IPS DF 6.9 (cell line): ENCODE measurements at regions not wholly inside any gene's neighbourhood (a gene's known extent, or its start where the extent isn't known, plus 50 kb on each side); places are given as distances from the start of the nearest gene placed in this dataset.

Source experiments
- DNase-seq: peaks from one replicate; pipeline ENCODE4 v3.0.0-alpha.2; 2013; ENCODE audit warnings: low read depth, low spot score
- H3K27ac ChIP-seq: one replicate; pipeline ENCODE4 v1.5.1; 2013; ENCODE audit warnings: low read length, control low read depth
- H3K27me3 ChIP-seq: 2 replicates; pipeline ENCODE4 v1.6.1; 2013; ENCODE audit warnings: mild to moderate bottlenecking, low read length; ENCODE audit not compliant: control insufficient read depth, insufficient read depth
- H3K36me3 ChIP-seq: 2 replicates; pipeline ENCODE4 v1.6.1; 2013; ENCODE audit warnings: low read length; ENCODE audit not compliant: control insufficient read depth, insufficient read depth
- H3K4me1 ChIP-seq: 2 replicates; pipeline ENCODE4 v1.6.1; 2013; ENCODE audit warnings: low read length; ENCODE audit not compliant: control insufficient read depth, insufficient read depth
- H3K4me3 ChIP-seq: 2 replicates; pipeline ENCODE4 v1.5.1; 2013; ENCODE audit warnings: mild to moderate bottlenecking, low read length
- H3K9me3 ChIP-seq: 2 replicates; pipeline ENCODE4 v1.6.1; 2013; ENCODE audit warnings: low read length, inconsistent platforms; ENCODE audit not compliant: control insufficient read depth, insufficient read depth
- WGBS: extraction: QIAGEN DNeasy Blood & Tissue Kit; methylation state at CpG from one replicate; pipeline ENCODE4 v1.1.7; 2013; ENCODE audit warnings: mixed read lengths, missing lambda C conversion rate; ENCODE audit not compliant: insufficient read length, insufficient coverage; 5-methylcytosine and 5-hydroxymethylcytosine counted together

DNA sequence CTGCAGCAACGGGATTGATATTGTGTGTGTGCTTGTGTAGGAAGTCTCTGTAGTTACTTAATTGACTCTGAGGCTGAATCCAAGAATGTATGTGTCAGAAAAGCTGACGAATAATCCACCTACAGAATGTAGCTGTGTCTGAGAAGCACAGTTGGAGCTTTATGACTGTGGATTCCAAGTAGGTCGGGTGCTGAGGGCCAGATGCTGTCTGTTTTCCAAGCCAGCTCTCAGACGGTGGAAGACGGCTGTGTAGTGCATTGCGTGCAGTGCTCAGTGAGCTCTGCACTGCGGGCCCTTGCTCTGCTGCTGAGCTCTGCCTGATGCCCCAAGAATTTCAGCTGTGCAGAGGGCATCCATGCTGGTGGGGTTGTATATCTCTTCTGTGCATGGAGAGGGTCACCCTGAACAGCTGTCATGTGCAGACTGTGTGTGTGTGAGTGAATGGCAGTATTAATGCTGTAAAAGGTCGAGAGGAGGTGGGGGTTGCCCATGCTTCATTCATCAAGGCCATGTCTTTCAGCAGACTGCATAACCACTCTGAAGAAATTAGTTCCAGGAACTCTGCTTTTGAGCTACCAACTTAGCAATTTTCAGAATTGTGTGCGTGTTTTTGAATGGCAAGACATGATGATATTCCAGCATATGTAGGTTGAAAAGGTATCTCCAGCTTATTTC lies 154.1 kb upstream of the USP9Y start:
- Histone ChIP-seq H3K27me3 (no peaks in the 10 kb centered on the region), H3K27ac (no peak overlapping the region), H3K9me3 (no peaks in the 10 kb centered on the region), H3K36me3 (no peaks in the 10 kb centered on the region), H3K4me1 (no peaks in the 10 kb centered on the region), H3K4me3 (no peak overlapping the region)
- WGBS, result no CpG with 5 or more reads among the region's 9 CpGs
- no peak for DNase-seq

DNA sequence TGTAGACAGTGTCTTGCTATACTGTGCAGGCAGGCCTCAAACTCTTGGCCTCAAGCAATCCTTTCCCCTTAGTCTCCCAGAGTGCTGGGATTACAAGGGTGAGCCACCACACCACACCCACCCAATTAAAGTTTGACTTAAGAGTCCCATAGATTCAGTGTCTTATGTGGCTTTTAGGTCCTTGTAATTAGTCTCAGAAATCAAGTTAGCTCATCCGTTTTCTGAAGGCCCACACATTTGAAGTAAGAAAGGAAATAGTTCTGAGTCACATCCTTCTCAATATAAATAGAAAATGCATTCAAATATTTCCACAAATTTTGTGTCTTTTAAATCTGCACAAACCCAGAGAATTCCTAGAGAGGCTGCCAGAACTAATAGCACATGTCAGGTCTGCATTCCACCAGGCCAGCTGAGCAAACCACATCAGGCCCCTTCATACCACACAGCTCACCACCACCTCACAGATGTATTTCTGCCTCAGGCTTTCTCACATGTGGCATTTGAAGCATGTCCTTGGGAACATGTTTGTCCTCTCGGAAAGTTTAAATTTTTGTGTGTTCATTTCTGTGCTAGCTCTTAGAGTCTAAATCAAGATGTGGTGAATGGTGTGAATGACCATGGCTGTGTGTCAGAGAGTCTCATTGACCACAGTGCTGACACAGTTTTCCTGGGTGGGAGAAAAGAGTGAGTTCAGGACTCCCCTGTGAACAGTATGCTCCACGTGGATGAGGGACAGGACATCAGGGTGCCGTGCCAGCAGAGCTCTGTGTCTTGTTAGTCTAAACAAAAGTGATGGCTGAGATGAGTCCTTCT lies 148.4 kb upstream of the USP9Y start:
- Histone ChIP-seq H3K36me3 (no peaks in the 10 kb centered on the region), H3K27ac (no peak overlapping the region), H3K4me1 (no peaks in the 10 kb centered on the region), H3K9me3 (no peaks in the 10 kb centered on the region), H3K27me3 (no peaks in the 10 kb centered on the region), H3K4me3 (no peak overlapping the region)
- DNase-seq, result no peak
- WGBS, result no CpG with 5 or more reads among the region's 4 CpGs

DNA sequence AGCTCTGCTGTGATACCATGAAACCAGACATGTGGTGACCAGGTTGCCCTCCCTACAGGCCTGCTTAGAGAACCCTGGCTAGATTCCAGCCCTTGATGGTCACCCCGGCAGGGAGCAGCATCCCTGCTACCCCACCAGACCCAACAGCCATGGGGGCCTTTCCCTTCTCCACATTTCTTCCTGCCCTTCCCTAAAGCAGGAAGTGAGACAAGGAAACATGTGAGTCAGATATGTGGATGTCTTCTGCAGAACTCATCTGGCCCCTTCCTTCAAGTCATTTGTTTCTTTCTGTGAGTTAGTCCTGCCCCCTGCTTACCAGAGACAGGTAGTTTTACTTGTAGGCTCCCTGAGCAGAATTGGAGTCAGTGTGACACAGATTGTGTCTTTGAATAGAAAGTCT lies 147.1 kb upstream of the USP9Y start:
- Histone ChIP-seq H3K4me1 (no peaks in the 10 kb centered on the region), H3K27me3 (no peaks in the 10 kb centered on the region), H3K9me3 (no peaks in the 10 kb centered on the region), H3K4me3 (no peak overlapping the region), H3K27ac (no peak overlapping the region), H3K36me3 (no peaks in the 10 kb centered on the region)
- DNase-seq, result no peak
- no CpG with 5 or more reads among the region's 1 CpG for WGBS

DNA sequence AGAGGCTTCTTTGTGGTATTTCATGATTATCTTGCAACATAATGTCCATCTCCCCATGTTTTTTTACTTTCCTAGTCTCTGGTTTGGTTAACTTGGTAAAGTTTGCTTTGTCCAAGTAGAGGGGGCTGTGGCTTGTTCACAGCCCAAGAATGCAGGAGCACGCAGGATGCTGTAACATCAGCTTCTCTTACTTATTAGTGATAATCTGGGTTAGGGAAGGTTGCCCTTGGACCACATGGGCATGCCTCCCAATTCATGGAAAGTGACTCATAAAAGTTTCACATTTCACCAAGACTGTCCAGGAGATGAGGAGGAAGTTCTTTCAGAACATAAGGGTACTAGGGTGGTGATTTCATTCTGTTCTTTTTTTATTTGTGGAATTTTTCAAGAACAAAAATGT lies 146.0 kb upstream of the USP9Y start:
- H3K27me3 ChIP-seq, result no peaks in the 10 kb centered on the region
- H3K27ac ChIP-seq, result no peak overlapping the region
- WGBS, result no CpG with 5 or more reads among the region's 1 CpG

DNA sequence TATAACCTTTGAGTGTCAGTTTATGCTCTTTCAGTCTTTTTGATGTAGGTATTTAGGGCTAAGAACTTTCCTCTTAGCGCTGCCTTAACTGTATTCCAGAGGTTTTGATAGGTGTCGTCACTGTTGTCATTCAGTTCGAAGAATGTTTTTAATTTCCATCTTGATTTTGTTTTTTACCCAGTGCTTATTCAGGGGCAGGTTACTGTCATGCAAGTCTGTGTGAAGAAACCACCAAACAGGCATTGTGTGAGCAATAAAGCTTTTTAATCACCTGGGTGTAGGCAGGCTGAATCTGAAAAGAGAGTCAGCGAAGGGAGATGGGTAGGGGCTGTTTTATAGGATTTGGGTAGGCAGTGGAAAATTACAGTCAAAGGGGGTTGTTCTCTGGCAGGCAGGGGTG lies 142.0 kb upstream of the USP9Y start:
- H3K27ac ChIP-seq, result no peak overlapping the region
- H3K36me3 ChIP-seq, result no peaks in the 10 kb centered on the region
- no peaks in the 10 kb centered on the region for H3K27me3 ChIP-seq
- no peak overlapping the region for H3K4me3 ChIP-seq
- no CpG with 5 or more reads among the region's 4 CpGs for WGBS
- DNase-seq, result no peak
- H3K4me1 ChIP-seq, result no peaks in the 10 kb centered on the region
- H3K9me3 ChIP-seq, result no peaks in the 10 kb centered on the region; the same call in 1 of the 2 replicates

More for the DNA sequence above, 146.0 kb upstream of the USP9Y start:
- H3K36me3 ChIP-seq, result no peaks in the 10 kb centered on the region
- H3K9me3 ChIP-seq, result no peaks in the 10 kb centered on the region
- DNase-seq, result no peak
- H3K4me1 ChIP-seq, result no peaks in the 10 kb centered on the region
- H3K4me3 ChIP-seq, result no peak overlapping the region

DNA sequence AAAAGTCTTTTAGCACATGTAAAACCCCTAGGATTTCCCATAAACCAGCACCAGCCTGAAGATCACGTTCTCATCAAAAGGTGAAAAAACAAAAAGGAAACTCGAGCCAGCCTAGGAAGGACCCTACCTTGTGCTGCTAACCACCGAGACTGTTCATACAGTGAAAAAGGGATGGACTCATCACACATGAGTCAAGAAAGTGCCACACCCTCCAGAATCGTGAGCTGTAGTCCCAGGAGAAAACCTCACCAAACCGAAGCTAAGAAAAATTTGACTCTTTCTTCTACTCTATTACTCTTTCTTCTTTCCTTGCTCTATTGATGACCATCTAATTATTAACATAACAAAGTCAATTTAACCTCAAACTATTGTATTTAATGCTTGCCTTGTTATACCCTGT lies 124.8 kb upstream of the USP9Y start:
- H3K27ac ChIP-seq, result no peak overlapping the region
- H3K4me1 ChIP-seq, result no peaks in the 10 kb centered on the region
- no peak overlapping the region for H3K4me3 ChIP-seq
- no peaks in the 10 kb centered on the region for H3K36me3 ChIP-seq
- H3K27me3 ChIP-seq, result no peaks in the 10 kb centered on the region
- no peaks in the 10 kb centered on the region for H3K9me3 ChIP-seq
- DNase-seq, result no peak
- no CpG with 5 or more reads among the region's 5 CpGs for WGBS

DNA sequence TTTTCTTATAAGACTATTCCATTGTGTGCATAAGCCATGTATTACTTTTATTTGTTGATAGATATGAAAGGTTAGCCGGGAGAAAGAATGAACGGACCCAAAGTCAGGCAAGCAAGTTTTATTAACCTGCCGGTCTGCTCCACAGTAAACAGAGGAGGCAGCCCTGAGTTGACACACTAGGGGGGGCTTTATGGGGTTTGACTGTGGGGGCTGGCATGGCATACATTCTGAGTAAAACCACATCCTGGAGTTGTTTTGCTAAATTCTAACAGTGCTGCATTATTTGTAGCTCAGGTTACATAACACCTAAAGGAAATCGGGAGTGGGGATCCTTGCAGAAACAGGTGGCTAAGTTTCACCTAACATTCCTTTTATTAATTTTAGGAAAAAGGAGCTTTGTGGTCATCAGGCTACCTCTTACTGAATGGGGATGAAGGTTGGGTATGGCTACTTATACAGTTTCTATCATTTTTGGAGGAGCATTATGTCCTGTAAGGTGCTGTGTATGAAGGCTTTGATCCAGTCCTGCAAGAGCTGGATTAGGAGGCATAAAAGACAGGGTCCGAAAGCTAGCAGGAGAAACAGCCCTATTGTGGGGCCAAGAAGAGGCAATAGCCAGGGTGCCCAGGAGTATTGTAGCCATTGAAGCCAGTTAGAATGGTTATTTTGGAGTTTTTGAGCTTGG lies 107.4 kb upstream of the USP9Y start:
- no peak overlapping the region for H3K27ac ChIP-seq
- WGBS, result no CpG with 5 or more reads among the region's 5 CpGs
- no peaks in the 10 kb centered on the region for H3K36me3 ChIP-seq
- no peaks in the 10 kb centered on the region for H3K4me1 ChIP-seq
- no peak overlapping the region for H3K4me3 ChIP-seq
- no peaks in the 10 kb centered on the region for H3K9me3 ChIP-seq
- H3K27me3 ChIP-seq, result no peaks in the 10 kb centered on the region
- DNase-seq, result no peak

DNA sequence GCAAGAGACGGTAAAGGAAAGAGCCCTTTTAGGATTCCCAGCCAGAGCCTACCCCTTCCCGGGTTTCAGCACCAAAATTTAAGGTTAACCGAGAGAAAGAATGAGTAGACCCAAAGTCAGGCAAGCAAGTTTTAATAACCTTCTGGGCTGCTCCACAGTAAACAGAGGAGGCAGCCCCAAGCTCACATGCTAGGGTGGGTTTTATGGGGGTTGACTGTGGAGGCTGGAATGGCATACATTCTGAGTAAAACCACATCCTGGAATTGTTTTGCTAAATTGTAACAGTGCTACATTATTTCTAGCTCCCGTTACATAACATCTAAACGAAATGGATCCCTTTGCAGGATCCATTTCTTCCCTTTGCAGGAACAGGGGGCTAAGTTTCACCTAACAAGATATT lies 102.2 kb upstream of the USP9Y start:
- Histone ChIP-seq H3K27ac (no peak overlapping the region), H3K9me3 (no peaks in the 10 kb centered on the region), H3K4me1 (no peaks in the 10 kb centered on the region), H3K36me3 (no peaks in the 10 kb centered on the region), H3K27me3 (no peaks in the 10 kb centered on the region), H3K4me3 (no peak overlapping the region)
- WGBS, result no CpG with 5 or more reads among the region's 5 CpGs
- no peak for DNase-seq

DNA sequence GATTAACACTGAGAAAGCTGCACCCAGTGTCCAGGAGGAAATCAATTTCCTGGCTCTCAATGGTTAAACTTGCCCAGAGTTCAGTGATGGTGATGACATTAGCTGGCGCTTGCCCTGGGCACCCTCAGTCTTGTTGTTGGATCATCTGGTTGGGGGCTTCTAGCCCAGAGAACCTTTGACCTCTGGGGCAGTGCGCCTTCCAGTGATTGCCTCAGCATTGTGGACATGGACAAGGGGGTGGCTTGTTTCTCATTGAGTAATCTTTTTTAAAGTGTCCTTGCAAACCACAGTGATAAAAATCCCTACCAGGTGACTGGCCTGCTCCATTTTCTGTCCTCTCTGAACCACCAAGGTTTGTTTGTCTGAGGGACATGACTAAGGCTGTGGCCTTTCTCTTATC lies 95.6 kb upstream of the USP9Y start:
- no peaks in the 10 kb centered on the region for H3K9me3 ChIP-seq
- H3K4me1 ChIP-seq, result no peaks in the 10 kb centered on the region
- no CpG with 5 or more reads among the region's 2 CpGs for whole genome bisulfite sequencing
- no peak overlapping the region for H3K4me3 ChIP-seq
- H3K27me3 ChIP-seq, result no peaks in the 10 kb centered on the region
- no peak for DNase-seq
- no peaks in the 10 kb centered on the region for H3K36me3 ChIP-seq
- no peak overlapping the region for H3K27ac ChIP-seq

DNA sequence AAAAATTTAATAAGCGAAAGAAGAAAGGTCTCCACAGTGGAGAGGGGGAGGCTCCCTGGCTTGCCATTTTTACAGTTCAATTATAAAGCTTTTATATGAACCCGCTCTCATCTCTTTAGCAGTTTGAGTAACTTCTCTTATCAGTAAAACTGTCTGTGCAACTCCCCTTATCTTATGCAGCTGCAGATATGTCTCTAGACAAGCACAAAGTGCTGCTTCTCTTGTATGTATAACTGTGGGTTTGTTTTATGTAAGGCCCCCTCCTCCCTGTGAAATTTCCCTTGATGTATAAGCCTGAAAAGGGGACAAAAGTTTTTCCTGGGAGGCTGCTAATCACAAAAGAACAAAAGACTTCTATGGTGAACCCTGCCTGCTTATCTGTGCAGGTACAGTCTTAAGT lies 90.2 kb upstream of the USP9Y start:
- DNase-seq, result no peak
- Histone ChIP-seq H3K27ac (no peak overlapping the region), H3K36me3 (no peaks in the 10 kb centered on the region), H3K4me1 (no peaks in the 10 kb centered on the region), H3K27me3 (no peaks in the 10 kb centered on the region), H3K9me3 (no peaks in the 10 kb centered on the region), H3K4me3 (no peak overlapping the region)
- WGBS, result no CpG with 5 or more reads among the region's 2 CpGs
